Right forelimb (tissue), 1 donor: ENCODE measurements at regions not wholly inside any gene's neighbourhood (a gene's known extent, or its start where the extent isn't known, plus 50 kb on each side); places are given as distances from the start of the nearest gene placed in this dataset.

Experiments
- DNase-seq: peaks from one replicate; pipeline ENCODE4 v3.0.0-alpha.2; 2018

- no peak for DNase-seq
Measured at GRCh38 chr9:16099732-16100536, 547.1 kb downstream of the CCDC171 start.

GRCh38 chr9:16100537-16101091 lies 547.8 kb downstream of the CCDC171 start:
- DNase-seq, result peak; percentile 75

- no peak for DNase-seq
Measured at GRCh38 chr9:16102154-16102553, 549.3 kb downstream of the CCDC171 start.

- peak; percentile 72 for DNase-seq
Measured at GRCh38 chr9:16103620-16104397, 551.0 kb downstream of the CCDC171 start.

GRCh38 chr9:16105168-16106020 lies 552.6 kb downstream of the CCDC171 start:
- peak; percentile 72 for DNase-seq

GRCh38 chr9:16106021-16106571 lies 553.3 kb downstream of the CCDC171 start:
- peak; percentile 72 for DNase-seq

- no peak for DNase-seq
Measured at GRCh38 chr9:16112116-16112515, 559.3 kb downstream of the CCDC171 start.

- DNase-seq, result no peak
Measured at GRCh38 chr9:16115994-16116393, 563.2 kb downstream of the CCDC171 start.

GRCh38 chr9:16118043-16118442 lies 565.2 kb downstream of the CCDC171 start:
- no peak for DNase-seq

- DNase-seq, result no peak
Measured at GRCh38 chr9:16119261-16120230, 566.7 kb downstream of the CCDC171 start.

GRCh38 chr9:16120231-16120641 lies 567.4 kb downstream of the CCDC171 start:
- no peak for DNase-seq

- no peak for DNase-seq
Measured at GRCh38 chr9:16120727-16121126, 567.9 kb downstream of the CCDC171 start.

GRCh38 chr9:16121168-16121567 lies 568.3 kb downstream of the CCDC171 start:
- no peak for DNase-seq

- no peak for DNase-seq
Measured at GRCh38 chr9:16121601-16122286, 568.9 kb downstream of the CCDC171 start.

- no peak for DNase-seq
Measured at GRCh38 chr9:16125629-16126028, 572.8 kb downstream of the CCDC171 start.

GRCh38 chr9:16126042-16126441 lies 573.2 kb downstream of the CCDC171 start:
- no peak for DNase-seq

GRCh38 chr9:16128003-16128402 lies 575.2 kb downstream of the CCDC171 start:
- no peak for DNase-seq

GRCh38 chr9:16131264-16131663 lies 578.4 kb downstream of the CCDC171 start:
- no peak for DNase-seq

GRCh38 chr9:16132513-16132912 lies 579.7 kb downstream of the CCDC171 start:
- DNase-seq, result no peak

- DNase-seq, result no peak
Measured at GRCh38 chr9:16133032-16133431, 580.2 kb downstream of the CCDC171 start.
